GM12891 (cell line): ENCODE measurements at regions not wholly inside any gene's neighbourhood (a gene's known extent, or its start where the extent isn't known, plus 50 kb on each side); places are given as distances from the start of the nearest gene placed in this dataset.

Experiments used
- POLR2A ChIP-seq: IDR thresholded peaks from 2 replicates; pipeline ENCODE4 v1.6.1; 2011; ENCODE audit warnings: low read depth, low read length, control low read depth
- POLR2AphosphoS5 ChIP-seq: IDR thresholded peaks from 2 replicates; pipeline ENCODE4 v1.6.1; 2011; ENCODE audit warnings: low read depth, low read length, control low read depth
- TAF1 ChIP-seq: IDR thresholded peaks from 2 replicates; pipeline ENCODE4 v1.6.1; 2011; ENCODE audit warnings: low read depth, low read length, control low read depth

- no peak for TF ChIP-seq TAF1
- no peak for TF ChIP-seq POLR2AphosphoS5
- TF ChIP-seq POLR2A: no peak
These were observed 570.7 kb upstream of the SLITRK5 start for GRCh38 chr13:87100431-87100830.
